GM10266 (cell line): ENCODE measurements at regions not wholly inside any gene's neighbourhood (a gene's known extent, or its start where the extent isn't known, plus 50 kb on each side); places are given as distances from the start of the nearest gene placed in this dataset.

Experiments
- DNase-seq: peaks from one replicate; pipeline ENCODE4 v3.0.0; 2012; ENCODE audit errors: extremely low spot score
- TF ChIP-seq, protein P1 (sequence below): IDR thresholded peaks from 2 replicates; pipeline ENCODE4 v1.5.1; 2012; ENCODE audit warnings: mild to moderate bottlenecking, low read depth; ENCODE audit not compliant: control insufficient read depth, insufficient read depth; ENCODE audit errors: missing control alignments

- no peak for DNase-seq
- TF ChIP-seq, protein P1, sequence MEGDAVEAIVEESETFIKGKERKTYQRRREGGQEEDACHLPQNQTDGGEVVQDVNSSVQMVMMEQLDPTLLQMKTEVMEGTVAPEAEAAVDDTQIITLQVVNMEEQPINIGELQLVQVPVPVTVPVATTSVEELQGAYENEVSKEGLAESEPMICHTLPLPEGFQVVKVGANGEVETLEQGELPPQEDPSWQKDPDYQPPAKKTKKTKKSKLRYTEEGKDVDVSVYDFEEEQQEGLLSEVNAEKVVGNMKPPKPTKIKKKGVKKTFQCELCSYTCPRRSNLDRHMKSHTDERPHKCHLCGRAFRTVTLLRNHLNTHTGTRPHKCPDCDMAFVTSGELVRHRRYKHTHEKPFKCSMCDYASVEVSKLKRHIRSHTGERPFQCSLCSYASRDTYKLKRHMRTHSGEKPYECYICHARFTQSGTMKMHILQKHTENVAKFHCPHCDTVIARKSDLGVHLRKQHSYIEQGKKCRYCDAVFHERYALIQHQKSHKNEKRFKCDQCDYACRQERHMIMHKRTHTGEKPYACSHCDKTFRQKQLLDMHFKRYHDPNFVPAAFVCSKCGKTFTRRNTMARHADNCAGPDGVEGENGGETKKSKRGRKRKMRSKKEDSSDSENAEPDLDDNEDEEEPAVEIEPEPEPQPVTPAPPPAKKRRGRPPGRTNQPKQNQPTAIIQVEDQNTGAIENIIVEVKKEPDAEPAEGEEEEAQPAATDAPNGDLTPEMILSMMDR, result no peak
These were observed 204.2 kb upstream of the RGMB start for GRCh38 chr5:98569288-98569687.

GRCh38 chr5:98570010-98570409, 203.5 kb upstream of the RGMB start:
- no peak for DNase-seq
- TF ChIP-seq, protein P1, result no peak

DNA sequence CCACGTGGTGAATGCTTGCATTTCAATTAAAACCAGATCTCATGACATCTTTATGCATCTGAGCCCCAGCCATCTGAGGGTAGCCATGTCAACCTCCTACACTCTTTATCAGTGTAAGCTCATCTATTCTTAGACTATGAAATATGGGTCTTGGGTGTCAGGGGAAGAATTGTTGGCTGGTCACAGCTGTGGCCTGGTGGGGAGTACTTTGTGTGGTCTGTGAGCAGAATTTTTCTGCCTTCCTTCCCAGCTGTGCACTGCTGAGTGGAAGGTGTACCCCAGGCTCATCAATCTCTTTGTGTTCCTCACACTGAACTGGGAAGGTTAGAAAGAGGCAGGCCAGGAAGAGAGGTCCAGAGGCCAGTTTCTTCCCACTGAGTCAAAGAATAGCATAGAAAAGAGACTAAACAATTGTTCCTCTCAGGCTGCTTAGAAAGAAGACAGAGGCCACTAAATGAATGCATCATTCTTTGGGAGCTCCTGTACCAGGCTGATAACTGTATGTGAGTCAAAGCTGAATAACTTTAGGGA, 202.7 kb upstream of the RGMB start:
- no peak for DNase-seq
- TF ChIP-seq, protein P1, result no peak

DNA sequence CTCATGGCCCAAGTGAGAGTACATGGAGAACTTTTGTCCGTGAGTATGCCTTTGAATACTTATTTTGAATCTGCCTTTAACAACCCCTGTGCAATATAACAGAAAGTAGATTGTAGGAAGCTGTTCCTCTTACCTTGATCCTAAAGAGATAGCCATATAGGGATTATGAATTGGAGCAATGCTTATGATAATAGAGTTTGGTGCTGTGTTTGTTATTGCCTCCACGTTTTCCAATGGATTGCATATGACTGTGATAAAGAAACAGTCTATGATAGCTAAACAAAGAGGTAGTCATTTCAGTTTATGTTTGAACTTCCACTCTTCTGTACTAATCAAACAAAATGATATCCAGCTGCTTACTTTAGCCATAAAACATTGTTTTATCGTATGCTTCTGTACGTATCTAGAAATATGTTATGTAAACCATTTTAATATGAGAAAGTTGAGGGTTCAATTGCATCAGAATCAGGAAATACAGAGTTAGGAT, 199.6 kb upstream of the RGMB start:
- no peak for DNase-seq
- TF ChIP-seq, protein P1, result no peak

DNA sequence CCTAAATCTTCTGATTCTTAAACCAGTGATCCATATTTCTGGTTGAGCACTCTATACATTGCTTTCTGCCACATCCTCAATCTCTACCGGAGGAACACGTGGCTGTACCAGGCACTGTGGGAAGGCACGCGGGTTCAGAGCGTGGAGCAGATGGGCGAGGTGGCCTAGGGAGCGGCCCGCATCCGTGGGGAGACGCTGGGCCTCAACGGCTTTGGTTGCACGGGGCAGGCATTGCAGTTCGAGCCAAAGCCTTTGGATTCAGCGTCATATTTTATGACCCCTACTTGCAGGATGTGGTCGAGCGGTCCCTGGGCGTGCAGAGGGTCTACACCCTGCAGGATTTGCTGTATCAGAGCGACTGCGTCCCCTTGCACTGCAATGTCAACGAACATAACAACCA, 197.2 kb upstream of the RGMB start:
- DNase-seq, result no peak
- TF ChIP-seq, protein P1, result no peak

DNA sequence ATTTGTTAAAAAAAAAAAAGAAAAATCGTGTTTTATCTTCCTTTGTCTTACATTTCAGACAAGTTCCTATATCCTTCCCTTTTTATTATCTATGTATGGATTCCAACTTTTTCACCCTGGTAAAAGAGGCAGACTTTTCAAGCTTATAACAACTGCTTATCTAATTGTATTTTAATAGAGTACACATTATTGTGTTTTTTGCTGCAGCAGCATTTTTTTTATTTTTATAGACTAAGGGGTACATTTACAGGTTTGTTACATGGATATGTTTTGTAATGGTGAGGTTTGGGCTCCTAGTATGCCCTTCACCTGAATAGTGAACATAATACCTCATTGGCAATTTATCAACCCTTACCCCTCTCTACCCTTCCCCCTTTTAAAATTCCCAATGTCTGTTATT, 195.0 kb upstream of the RGMB start:
- TF ChIP-seq, protein P1, result no peak
- no peak for DNase-seq

DNA sequence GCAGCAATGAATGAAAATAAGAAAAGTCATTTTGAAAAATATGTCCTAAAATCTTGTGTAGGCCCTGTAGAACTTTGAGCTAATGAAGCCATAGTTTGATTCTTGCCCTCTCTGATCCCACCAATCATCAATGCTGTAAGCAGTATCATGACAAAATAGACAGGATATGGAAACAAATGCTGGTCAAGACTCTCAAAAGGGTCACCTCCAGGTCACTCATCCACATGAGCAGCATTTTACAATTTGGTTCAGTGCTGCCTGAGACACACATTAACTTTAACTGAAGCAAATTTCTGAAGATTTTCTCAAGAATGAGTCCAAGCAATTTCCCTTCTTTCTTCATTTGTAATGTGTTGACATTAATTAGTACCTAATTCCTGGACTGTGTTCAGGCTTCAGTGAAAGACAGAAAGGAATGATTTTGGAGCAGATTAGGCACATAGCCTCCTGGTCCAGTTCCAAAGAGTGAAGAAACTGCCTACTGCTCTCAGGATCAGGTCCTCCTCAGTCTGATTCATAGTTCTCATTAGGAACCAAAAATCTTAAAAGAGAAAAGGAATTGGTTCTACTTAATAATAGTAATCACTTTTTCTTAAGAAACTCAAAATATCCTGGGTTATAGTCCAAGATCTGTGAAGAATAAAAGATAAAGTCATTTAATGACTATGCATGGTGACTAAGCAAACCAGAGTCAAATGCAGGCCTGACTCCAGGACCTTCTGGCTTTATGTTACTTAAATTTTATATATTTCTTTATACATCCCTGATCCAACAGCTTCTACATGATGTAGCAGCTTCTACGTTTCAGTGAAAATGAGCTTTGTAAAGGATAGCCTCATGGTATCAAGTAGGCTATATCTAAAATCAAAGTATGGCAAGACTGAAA, 192.1 kb upstream of the RGMB start:
- TF ChIP-seq, protein P1, result no peak
- no peak for DNase-seq
